SKM-1 (cell line): ENCODE measurements at regions not wholly inside any gene's neighbourhood (a gene's known extent, or its start where the extent isn't known, plus 50 kb on each side); places are given as distances from the start of the nearest gene placed in this dataset.
"Not testable (repeated sequence)": the region's sequence is repeated elsewhere in the genome, so short reads cannot be mapped to it uniquely, and the experiment has no call there.

Source experiments
- DNase-seq: peaks from one replicate; lab custom pipeline; 2025; ENCODE audit not compliant: unreplicated experiment; lab: John Stamatoyannopoulos, UW

DNA sequence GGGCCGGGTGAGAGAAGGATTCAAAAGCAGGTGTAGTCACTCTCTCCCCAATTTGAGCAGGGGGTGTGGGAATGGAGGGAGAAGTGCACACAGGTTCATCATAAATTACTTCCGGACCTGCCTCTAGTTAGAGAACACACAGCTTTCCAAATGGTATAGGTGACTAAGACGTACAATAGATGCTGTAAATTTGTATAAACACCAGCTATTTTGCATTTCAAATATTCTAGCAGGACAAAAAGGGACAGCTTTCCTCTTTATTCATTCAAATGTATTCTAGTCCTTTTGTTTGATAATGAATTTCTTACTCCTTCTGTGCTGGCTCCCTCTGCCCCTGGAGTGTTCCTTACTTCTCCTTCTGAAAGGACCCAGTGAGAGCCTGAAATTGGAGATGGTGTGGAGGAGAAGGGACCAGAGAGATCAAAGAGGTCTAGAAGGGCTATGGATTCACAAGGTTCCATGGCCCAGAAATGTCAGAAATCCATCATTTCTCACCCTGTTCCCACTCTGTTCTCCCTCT, 53.2 kb upstream of the SH3BP4 start:
- DNase-seq: no peak

GRCh38 chr2:234888442-234888841, 63.4 kb upstream of the SH3BP4 start:
- DNase-seq: not testable (repeated sequence)

DNA sequence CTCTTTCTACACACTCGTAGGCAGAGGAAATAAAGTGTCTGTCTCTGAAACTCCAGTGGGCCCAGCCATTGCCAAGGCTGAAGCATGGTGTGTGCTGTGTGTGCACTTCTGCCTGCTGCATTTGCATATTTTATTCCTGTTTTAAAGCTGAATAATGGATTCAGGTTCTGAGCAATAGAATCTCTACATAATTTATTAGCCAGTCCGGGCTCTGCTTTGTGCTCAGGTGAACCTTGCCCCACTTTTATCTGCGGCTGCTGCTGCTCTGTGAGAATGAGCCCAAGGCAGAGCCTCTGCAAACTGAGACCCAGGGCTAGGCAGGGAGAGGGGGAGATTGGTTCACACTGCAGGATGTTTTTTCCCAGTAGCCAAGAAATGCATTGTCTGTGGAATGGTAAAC, 64.6 kb upstream of the SH3BP4 start:
- DNase-seq: no peak

- no peak for DNase-seq
These were observed 65.9 kb upstream of the SH3BP4 start for GRCh38 chr2:234885886-234886285.

DNA sequence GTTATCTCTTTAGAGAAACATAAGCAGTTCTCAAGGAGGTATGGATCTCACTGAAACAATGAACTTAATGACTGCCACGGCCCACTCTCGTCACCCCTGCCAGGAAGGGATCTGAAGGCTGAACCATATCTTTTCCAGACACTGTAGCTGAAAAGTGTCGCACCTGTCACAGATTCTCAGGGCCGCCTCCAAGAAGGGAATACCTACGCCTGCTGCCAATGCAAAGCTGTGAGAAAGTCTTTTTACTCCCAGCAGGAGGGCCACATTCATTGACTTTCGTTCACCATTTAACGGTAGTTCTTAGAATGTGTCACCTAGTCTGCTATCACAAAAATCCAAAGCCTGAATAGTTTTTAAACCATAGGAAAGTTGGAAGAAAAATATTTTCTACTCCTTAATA, 66.7 kb upstream of the SH3BP4 start:
- no peak for DNase-seq

DNA sequence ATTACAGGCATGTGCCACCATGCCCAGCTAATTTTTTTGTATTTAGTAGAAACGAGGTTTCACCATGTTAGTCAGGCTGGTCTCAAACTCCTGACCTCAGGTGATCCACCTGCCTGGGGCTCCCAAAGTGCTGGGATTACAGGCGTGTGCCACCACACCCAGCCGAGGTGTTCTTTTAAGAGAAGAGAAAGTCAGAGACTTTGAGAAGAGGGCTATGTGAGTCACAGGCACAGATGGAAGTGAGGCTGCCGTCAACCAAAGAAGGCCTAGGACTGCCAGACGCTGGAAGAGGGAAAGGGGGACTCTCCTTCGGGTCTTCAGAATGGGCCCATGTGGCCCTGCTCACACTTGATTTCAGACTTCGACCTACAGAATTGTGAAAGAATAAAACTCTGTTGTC, 67.2 kb upstream of the SH3BP4 start:
- no peak for DNase-seq

GRCh38 chr2:234881413-234882241, 70.2 kb upstream of the SH3BP4 start:
- no peak for DNase-seq

DNA sequence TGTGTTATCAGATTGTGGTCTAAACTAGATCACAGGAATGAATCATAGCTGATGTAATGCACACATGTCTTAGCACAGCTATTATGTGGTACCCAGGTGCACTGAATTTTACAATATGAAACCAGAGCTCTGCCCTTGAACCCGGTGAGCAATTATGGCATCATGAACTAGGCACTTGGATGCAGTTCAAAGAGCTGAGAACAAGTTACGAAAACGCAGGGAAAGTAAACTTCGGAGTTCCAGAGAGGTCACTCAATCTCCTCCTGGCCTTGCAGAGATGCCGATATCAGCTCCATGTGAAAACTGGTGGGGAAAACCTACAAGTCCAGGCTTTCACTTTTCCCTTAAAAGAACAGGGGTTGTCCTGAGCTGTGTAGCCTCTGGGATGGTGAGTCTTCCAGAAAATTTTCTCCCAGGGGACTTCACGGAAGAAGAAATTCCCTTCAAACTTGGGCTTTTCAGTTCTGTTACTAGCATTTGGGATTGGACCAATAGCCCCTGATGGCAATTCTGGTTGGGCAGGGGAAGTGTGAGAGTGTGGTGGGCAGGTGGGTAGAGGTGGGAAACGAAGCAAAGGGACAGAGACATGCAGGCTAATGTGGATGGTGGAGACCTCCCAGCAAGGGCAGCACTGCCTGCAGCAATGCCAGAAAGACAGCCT, 71.1 kb upstream of the SH3BP4 start:
- no peak for DNase-seq

GRCh38 chr2:234879671-234880455, 72.0 kb upstream of the SH3BP4 start:
- no peak for DNase-seq

- DNase-seq: not testable (repeated sequence)
These were observed 75.2 kb upstream of the SH3BP4 start for GRCh38 chr2:234876621-234877020.

DNA sequence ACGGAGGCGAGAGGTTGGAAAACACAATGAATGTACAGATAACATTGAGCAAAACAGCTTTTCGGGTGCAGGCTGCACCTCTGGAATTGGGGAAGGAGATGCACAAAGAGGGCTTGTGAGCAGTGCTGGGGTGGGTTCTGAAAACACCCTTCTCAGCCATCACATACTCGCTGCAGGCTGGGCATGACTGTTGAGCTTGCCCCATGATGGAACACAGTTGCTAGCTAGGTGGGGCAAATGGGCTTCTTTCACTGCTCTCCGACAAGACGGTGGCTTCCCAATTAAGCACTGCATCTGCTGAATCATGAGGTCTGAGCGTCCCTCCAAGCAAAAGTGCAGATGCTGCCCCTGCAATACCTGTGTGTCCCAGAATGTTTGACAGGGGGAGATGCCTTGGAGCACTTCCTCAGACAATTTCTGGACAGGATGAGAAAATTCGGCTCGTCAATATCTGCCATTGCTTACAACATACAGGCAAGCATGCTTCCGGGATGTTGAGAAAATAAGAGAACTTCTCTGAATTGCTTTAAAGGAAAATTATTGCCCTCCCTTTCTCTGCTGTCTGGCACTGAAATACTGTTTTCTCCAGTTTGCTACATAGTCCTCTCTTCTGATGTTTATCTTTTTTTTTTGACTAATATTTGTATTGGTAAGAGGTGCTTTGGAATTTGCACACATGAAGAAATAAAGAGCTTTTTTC, 77.3 kb upstream of the SH3BP4 start:
- no peak for DNase-seq

DNA sequence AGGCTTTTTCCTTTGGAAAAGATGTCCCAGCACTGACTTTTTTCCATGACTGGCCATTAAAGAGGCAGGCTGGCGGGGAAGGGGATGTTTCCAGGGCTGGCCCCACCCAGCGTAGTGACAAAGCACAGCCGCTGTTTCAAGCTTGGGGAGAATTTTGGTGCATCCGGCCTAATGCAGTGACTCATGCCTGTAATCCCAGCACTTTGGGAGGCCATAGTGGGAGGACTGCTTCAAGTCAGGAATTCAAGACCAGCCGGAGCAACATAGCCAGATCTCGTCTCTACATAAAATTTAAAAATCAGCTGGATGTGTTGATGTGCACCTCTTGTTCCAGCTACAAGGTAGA, 78.0 kb upstream of the SH3BP4 start:
- no peak for DNase-seq

DNA sequence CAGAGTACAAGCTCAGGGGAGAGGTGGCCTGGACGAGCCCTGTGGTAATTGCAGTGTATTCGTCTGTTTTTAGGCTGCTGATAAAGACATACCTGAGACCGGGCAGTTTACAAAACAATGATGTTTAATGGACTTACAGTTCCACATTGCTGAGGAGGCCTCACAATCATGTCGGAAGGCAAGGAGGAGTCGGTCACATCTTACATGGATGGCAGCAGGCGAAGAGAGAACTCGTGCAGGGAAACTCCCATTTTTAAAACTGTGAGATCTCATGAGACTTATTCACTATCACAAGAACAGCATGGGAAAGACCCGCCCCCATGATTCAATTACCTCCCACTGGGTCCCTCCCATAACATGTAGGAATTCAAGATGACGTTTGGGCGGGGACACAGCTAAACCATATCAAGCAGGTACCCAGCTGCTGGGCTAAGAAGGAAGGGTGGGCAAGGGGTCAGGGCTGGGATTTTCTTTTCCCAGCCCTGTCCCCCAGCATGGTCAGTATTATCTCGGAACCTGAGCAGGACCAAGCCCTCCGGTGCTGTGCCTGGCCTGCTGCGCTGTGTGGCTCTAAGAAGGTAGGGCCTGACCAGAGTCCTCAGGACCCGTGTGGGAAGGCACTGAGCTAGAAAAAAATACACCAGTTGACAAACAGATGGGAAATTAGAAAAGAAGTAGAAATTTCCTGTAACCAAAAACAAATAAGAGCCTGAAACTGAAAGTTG, 78.6 kb upstream of the SH3BP4 start:
- DNase-seq: no peak

DNA sequence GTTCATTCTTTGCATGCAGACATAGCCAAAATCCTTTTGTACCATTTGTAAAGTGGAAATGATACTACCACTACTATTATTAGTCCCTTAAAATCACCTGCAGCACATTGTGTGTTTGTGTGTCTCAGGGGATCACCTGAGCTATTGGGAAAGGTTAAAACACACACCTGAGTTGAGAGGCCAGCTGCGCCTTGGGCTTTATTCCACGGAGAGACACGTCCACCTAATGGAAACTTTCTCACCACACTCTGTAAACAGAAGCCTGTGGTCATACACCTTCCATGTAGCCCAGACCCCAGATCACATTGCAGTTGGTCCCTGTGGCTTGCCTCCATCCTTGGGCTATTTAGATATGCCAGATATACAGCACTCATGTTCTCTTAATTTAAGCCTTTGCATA, 81.8 kb upstream of the SH3BP4 start:
- DNase-seq: no peak

DNA sequence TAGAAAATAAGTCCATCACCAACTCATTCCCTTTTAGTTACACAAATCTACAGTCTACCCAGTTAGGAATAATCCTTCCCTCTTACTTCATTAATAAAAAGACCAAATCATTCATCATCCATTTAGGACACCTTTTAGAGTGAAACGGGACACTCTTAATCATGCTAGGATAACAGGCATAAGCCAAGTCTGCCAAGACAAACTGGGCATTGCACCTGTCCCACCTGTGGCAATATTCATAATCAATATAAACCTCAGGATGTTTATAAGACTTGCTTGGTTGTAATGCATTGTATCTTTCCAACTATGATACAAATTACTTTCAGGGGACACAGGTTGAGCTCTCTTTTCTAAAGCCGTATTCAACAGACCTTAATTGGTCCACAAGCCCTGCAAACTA, 82.7 kb upstream of the SH3BP4 start:
- DNase-seq: no peak

- no peak for DNase-seq
These were observed 83.9 kb upstream of the SH3BP4 start for GRCh38 chr2:234867882-234868285.

- no peak for DNase-seq
These were observed 86.2 kb upstream of the SH3BP4 start for GRCh38 chr2:234865586-234865985.

- DNase-seq: no peak
These were observed 86.8 kb upstream of the SH3BP4 start for GRCh38 chr2:234865040-234865439.

GRCh38 chr2:234864506-234864905, 87.3 kb upstream of the SH3BP4 start:
- DNase-seq: no peak
